Body of pancreas (tissue), 4 donors: ENCODE measurements at regions not wholly inside any gene's neighbourhood (a gene's known extent, or its start where the extent isn't known, plus 50 kb on each side); places are given as distances from the start of the nearest gene placed in this dataset.
"Not testable (repeated sequence)": the region's sequence is repeated elsewhere in the genome, so short reads cannot be mapped to it uniquely, and the experiment has no call there.

Experiments
- ATAC-seq: fragments of 150-250 bp; one replicate; pipeline ENCODE4 v1.9.1; 2016
- DNase-seq, 4 donors: peaks; one replicate each; pipeline ENCODE4 v3.0.0-alpha.2; 2019
- H3K27ac ChIP-seq, 4 donors: fragments of 200-600 bp; sonication (generic); 1 replicate in 3 of 4; 2 replicates in 1 of 4; pipeline versions ENCODE4 v1.5.1 to v1.6.1; 2016 to 2019; ENCODE audit warnings: mild to moderate bottlenecking in 1 of 4, mixed read lengths in 1 of 4, moderate library complexity in 1 of 4
- H3K27me3 ChIP-seq, 2 donors: fragments of 200-600 bp; sonication (generic); one replicate each; pipeline ENCODE4 v1.6.0; 2016; ENCODE audit warnings: mild to moderate bottlenecking in 1 of 2
- H3K36me3 ChIP-seq, 2 donors: fragments of 200-600 bp; sonication (generic); replicated peaks in 1 of 2; 2 replicates each; pipeline ENCODE4 v1.5.1; 2016; ENCODE audit warnings: low read depth in 2 of 2; ENCODE audit not compliant: insufficient read depth in 1 of 2
- H3K4me1 ChIP-seq: fragments of 200-600 bp; sonication (generic); one replicate; pipeline ENCODE4 v1.6.0; 2016
- H3K4me3 ChIP-seq, 2 donors: fragments of 200-600 bp; sonication (generic); 1 replicate in 1 of 2; 2 replicates in 1 of 2; pipeline ENCODE4 v1.5.1; 2016 to 2019
- H3K9me3 ChIP-seq, 3 donors: fragments of 200-600 bp; sonication (generic); 1 replicate in 2 of 3; 2 replicates in 1 of 3; pipeline ENCODE4 v1.5.1; 2016
- POLR2A ChIP-seq, 3 donors: fragments of 450-650 bp; IDR thresholded peaks; one replicate each; pipeline ENCODE4 v1.6.1; 2016; ENCODE audit warnings: antibody characterized with exemption in 3 of 3, mild to moderate bottlenecking in 2 of 3
- WGBS, 2 donors: methylation state at CpG; one replicate each; pipeline ENCODE4 v1.1.5; 2017; 5-methylcytosine and 5-hydroxymethylcytosine counted together
- intact Hi-C: fragments of 100-400 bp; cut with DNase I; formaldehyde crosslinking; loops from one replicate; pipeline ENCODE4 v1.15.1; 2023
- TF ChIP-seq, protein P1 (sequence below), 7 experiments: fragments of 450-650 bp in 4 of 7; fragments of 200-600 bp in 3 of 7; sonication (generic) in 3 of 7; IDR thresholded peaks; one replicate each; pipeline ENCODE4 v1.5.1; 2016 to 2019; ENCODE audit warnings: antibody characterized with exemption in 7 of 7

DNA sequence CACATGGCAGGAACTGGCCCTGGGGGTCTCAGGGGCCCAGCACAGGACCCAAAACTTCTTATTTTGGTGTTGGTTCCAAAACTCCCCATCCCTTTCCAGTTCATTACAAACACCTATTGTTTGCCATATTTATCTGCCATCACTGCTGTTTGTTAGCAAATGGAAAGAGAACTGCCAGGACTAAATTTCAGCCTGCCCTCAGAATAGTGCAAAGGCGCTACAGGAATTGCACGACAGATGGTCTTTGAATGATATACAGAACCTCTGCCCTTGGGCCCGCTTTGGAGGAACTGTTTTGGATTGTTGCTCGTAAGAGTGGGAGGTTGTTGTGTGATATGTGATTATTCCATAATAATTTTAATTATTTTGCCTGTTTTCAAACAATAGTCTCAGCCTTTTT is 199.0 kb upstream of the FBXL4 start:
- DNase-seq: no peak
- intact Hi-C loops: no loop called here
- Histone ChIP-seq H3K4me1 (peaks cover 4% of the 10 kb centered on the region), H3K27ac (no peak overlapping the region), H3K27me3 (no peaks in the 10 kb centered on the region), H3K9me3 (no peaks in the 10 kb centered on the region), H3K4me3 (no peak overlapping the region), H3K36me3 (no peaks in the 10 kb centered on the region)
- TF ChIP-seq, protein P1, sequence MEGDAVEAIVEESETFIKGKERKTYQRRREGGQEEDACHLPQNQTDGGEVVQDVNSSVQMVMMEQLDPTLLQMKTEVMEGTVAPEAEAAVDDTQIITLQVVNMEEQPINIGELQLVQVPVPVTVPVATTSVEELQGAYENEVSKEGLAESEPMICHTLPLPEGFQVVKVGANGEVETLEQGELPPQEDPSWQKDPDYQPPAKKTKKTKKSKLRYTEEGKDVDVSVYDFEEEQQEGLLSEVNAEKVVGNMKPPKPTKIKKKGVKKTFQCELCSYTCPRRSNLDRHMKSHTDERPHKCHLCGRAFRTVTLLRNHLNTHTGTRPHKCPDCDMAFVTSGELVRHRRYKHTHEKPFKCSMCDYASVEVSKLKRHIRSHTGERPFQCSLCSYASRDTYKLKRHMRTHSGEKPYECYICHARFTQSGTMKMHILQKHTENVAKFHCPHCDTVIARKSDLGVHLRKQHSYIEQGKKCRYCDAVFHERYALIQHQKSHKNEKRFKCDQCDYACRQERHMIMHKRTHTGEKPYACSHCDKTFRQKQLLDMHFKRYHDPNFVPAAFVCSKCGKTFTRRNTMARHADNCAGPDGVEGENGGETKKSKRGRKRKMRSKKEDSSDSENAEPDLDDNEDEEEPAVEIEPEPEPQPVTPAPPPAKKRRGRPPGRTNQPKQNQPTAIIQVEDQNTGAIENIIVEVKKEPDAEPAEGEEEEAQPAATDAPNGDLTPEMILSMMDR (IDR thresholded peaks at IDR 0.05): no peak
- TF ChIP-seq POLR2A (IDR thresholded peaks at IDR 0.05): no peak
- WGBS, 2 donors: 86 to 87% methylated on average over 4 of the region's 4 CpGs
- ATAC-seq: no peak

DNA sequence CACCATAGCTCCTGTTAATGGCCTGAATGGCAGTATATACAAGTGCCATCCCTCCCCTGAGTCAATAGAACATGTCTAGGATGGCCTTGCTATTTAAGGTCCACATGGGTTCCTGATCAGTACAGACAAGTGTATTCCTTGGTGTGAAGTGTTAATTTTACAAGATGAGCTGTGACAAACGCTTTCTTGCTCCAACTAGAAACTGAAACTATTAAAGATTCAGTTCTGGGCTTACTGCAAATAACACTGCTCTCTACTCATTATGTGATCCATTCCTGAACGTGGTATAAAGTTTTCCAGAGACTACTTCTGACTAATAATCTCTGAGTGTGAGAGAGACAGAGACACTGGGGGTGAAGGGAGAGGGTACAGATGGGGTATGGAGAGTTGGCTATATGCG is 198.0 kb upstream of the FBXL4 start:
- H3K27ac ChIP-seq: no peak overlapping the region
- H3K9me3 ChIP-seq: no peaks in the 10 kb centered on the region
- no peak for TF ChIP-seq POLR2A (IDR thresholded peaks at IDR 0.05)
- TF ChIP-seq, protein P1 (IDR thresholded peaks at IDR 0.05): no peak
- intact Hi-C loops: no loop called here
- H3K27me3 ChIP-seq: no peaks in the 10 kb centered on the region
- no peak for ATAC-seq
- H3K4me1 ChIP-seq: peaks cover 4% of the 10 kb centered on the region
- 70 to 72% methylated on average over 3 of the region's 3 CpGs for WGBS, 2 donors
- DNase-seq: no peak
- H3K36me3 ChIP-seq: no peaks in the 10 kb centered on the region
- no peak overlapping the region for H3K4me3 ChIP-seq

DNA sequence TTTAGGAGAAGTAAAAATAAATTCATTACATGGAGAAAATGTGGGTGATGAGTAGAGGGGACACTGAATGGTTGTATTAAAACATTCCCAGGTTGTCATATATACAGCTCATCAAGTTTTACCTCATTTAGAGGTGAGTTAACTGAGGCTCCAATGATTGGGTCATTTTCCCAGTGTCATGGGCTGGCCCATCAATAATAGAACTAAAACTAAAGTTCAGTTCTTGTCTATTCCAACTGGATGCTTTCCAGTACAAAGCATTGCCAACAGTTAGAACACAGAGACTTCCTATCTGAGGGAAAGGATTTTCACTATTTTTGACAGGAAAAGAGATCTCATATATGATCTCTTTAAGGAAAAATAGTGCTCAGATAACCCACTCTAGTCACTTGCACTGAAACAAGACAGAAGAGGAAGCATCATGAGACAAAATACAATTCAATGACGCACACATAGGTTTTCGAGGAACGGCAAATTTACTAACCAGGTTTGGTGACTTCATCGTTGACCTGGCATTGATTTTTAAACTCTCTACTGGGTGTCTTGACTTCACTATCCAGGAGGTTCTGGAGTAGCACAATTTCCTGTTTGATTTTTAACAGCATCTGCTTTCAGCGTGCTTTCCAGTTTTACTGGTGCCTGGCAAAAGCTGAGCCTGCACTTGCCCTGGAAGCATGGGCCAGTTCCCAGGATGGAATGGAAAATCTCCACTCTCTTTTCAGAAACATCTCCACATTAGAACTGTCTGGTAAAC is 195.5 kb upstream of the FBXL4 start:
- Histone ChIP-seq H3K27ac (no peak overlapping the region), H3K4me1 (no peaks in the 10 kb centered on the region), H3K4me3 (no peak overlapping the region), H3K27me3 (no peaks in the 10 kb centered on the region), H3K9me3 (no peaks in the 10 kb centered on the region), H3K36me3 (no peaks in the 10 kb centered on the region)
- no peak for ATAC-seq
- WGBS, 2 donors: 35 to 40% methylated on average over 5 of the region's 5 CpGs
- no peak for DNase-seq
- intact Hi-C loops: no loop called here
- TF ChIP-seq, protein P1 (IDR thresholded peaks at IDR 0.05): no peak
- TF ChIP-seq POLR2A (IDR thresholded peaks at IDR 0.05): no peak

DNA sequence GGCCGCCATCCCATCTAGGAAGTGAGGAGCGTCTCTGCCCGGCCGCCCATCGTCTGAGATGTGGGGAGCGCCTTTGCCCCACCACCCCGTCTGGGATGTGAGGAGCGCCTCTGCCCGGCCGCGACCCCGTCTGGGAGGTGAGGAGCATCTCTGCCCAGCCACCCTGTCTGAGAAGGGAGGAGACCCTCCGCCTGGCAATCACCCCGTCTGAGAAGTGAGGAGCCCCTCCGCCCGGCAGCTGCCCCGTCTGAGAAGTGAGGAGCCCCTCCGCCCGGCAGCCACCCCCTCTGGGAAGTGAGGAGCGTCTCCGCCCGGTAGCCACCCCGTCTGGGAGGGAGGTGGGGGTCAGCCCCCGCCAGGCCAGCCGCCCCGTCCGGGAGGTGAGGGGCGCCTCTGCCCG is 194.2 kb upstream of the FBXL4 start:
- 75% methylated on average over 12 of the region's 29 CpGs; no CpG with 5 or more reads in 1 of the 2 donors for WGBS, 2 donors
- not testable (repeated sequence) for H3K36me3 ChIP-seq

DNA sequence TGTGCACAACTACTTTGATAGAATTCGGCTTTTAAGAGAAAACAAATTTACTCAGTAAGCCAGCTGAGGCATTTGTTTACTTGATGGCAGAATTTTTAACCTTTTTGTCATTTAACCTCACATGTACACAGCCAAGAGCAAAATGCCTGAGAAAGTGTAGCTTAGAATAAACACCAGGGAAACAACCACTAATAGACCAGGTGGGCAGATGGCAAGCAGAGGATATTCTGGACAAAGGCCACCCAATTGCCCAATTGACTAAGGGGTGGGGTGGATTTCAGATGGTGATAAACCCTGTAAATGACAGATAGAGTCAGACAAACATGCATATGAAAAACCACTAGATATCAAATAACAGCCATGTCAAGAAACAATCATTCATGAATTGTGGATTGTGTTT is 190.7 kb upstream of the FBXL4 start:
- Histone ChIP-seq H3K9me3 (no peaks in the 10 kb centered on the region), H3K36me3 (no peaks in the 10 kb centered on the region), H3K27ac (no peak overlapping the region), H3K4me1 (no peaks in the 10 kb centered on the region), H3K4me3 (no peak overlapping the region), H3K27me3 (no peaks in the 10 kb centered on the region)
- ATAC-seq (no peak), DNase-seq (no peak)
- TF ChIP-seq, protein P1 (IDR thresholded peaks at IDR 0.05): no peak
- no peak for TF ChIP-seq POLR2A (IDR thresholded peaks at IDR 0.05)
- WGBS, 2 donors: 15 to 27% methylated on average over 1 of the region's 1 CpG
- intact Hi-C loops: no loop called here

More for the DNA sequence above, 194.2 kb upstream of the FBXL4 start:
- H3K4me1 ChIP-seq, ATAC-seq, DNase-seq, H3K27ac ChIP-seq, intact Hi-C loops, H3K4me3 ChIP-seq, H3K27me3 ChIP-seq, H3K9me3 ChIP-seq: not testable (repeated sequence)
